Smooth muscle cell (in vitro differentiated cells): ENCODE measurements at regions not wholly inside any gene's neighbourhood (a gene's known extent, or its start where the extent isn't known, plus 50 kb on each side); places are given as distances from the start of the nearest gene placed in this dataset.

Experiments
- DNase-seq: peaks from one replicate; lab custom pipeline; 2025; ENCODE audit not compliant: unreplicated experiment; lab: John Stamatoyannopoulos, UW
- H2AFZ ChIP-seq: fragments of 200-600 bp; sonication (generic); 2 replicates; pipeline ENCODE4 v1.6.0; 2016; ENCODE audit warnings: antibody characterized with exemption, low read depth, mild to moderate bottlenecking
- H3F3A ChIP-seq: fragments of 200-600 bp; sonication (generic); 2 replicates; pipeline ENCODE4 v1.6.0; 2017; ENCODE audit warnings: antibody characterized with exemption, low read depth
- H3K27ac ChIP-seq: fragments of 200-600 bp; sonication (generic); 2 replicates; pipeline ENCODE4 v1.5.1; 2016; ENCODE audit warnings: low read depth, mild to moderate bottlenecking
- H3K27me3 ChIP-seq: fragments of 200-600 bp; sonication (generic); 2 replicates; pipeline ENCODE4 v1.6.1; 2016; ENCODE audit warnings: low read depth, mild to moderate bottlenecking
- H3K36me3 ChIP-seq: fragments of 200-600 bp; sonication (generic); 2 replicates; pipeline ENCODE4 v1.5.1; 2016; ENCODE audit warnings: low read depth
- H3K4me1 ChIP-seq: fragments of 200-600 bp; sonication (generic); 2 replicates; pipeline ENCODE4 v1.5.1; 2016; ENCODE audit warnings: low read depth
- H3K4me2 ChIP-seq: fragments of 200-600 bp; sonication (generic); 2 replicates; pipeline ENCODE4 v1.6.0; 2016; ENCODE audit warnings: mild to moderate bottlenecking
- H3K4me3 ChIP-seq: fragments of 200-600 bp; sonication (generic); 2 replicates; pipeline ENCODE4 v1.5.1; 2016; ENCODE audit warnings: mild to moderate bottlenecking
- H3K79me2 ChIP-seq: fragments of 200-600 bp; sonication (generic); 2 replicates; pipeline ENCODE4 v1.6.0; 2016; ENCODE audit warnings: low read depth, mild to moderate bottlenecking
- H3K9ac ChIP-seq: fragments of 200-600 bp; sonication (generic); 2 replicates; pipeline ENCODE4 v1.6.0; 2016; ENCODE audit warnings: low read depth
- H3K9me3 ChIP-seq: fragments of 200-600 bp; sonication (generic); replicated peaks from 2 replicates; pipeline ENCODE4 v1.5.1; 2016; ENCODE audit warnings: low read depth
- H4K20me1 ChIP-seq: fragments of 200-600 bp; sonication (generic); 2 replicates; pipeline ENCODE4 v1.6.0; 2016; ENCODE audit warnings: low read depth
- CTCF ChIP-seq: fragments of 200-600 bp; sonication (generic); IDR thresholded peaks from 2 replicates; pipeline ENCODE4 v1.5.1; 2017; ENCODE audit warnings: borderline replicate concordance, mild to moderate bottlenecking, antibody characterized with exemption; ENCODE audit not compliant: insufficient read depth, poor library complexity, severe bottlenecking
- WGBS: methylation state at CpG from one replicate; pipeline ENCODE4 v1.1.7; 2016; ENCODE audit warnings: low lambda C conversion rate; 5-methylcytosine and 5-hydroxymethylcytosine counted together

- H3K27me3 ChIP-seq: no peaks in the 10 kb centered on the region
- no peaks in the 10 kb centered on the region for H3K79me2 ChIP-seq
- no peak for TF ChIP-seq CTCF
- no peaks in the 10 kb centered on the region for H3K9me3 ChIP-seq
- H3K4me3 ChIP-seq: no peak overlapping the region
- no peak overlapping the region for H3K4me2 ChIP-seq
- 84% methylated on average over 12 of the region's 12 CpGs for WGBS
- no peak overlapping the region for H3K9ac ChIP-seq
- H4K20me1 ChIP-seq: no peaks in the 10 kb centered on the region
- H3K36me3 ChIP-seq: no peaks in the 10 kb centered on the region
- H3K4me1 ChIP-seq: peaks cover 28% of the 10 kb centered on the region
- no peak overlapping the region for H3K27ac ChIP-seq
- peaks cover 3% of the 10 kb centered on the region for H3F3A ChIP-seq
- no peak overlapping the region for H2AFZ ChIP-seq
- DNase-seq: no peak
Measured at GRCh38 chr6:43869079-43869710, 99.2 kb downstream of the VEGFA start.

- H3K4me1 ChIP-seq: peaks cover 26% of the 10 kb centered on the region
- no peaks in the 10 kb centered on the region for H3K36me3 ChIP-seq
- H3K27ac ChIP-seq: no peak overlapping the region
- no peak overlapping the region for H3K4me3 ChIP-seq
- no peak overlapping the region for H3K4me2 ChIP-seq
- WGBS: 98% methylated on average over 6 of the region's 6 CpGs
- H3K9ac ChIP-seq: no peak overlapping the region
- H4K20me1 ChIP-seq: no peaks in the 10 kb centered on the region
- no peaks in the 10 kb centered on the region for H3K27me3 ChIP-seq
- TF ChIP-seq CTCF: no peak
- H3K9me3 ChIP-seq: no peaks in the 10 kb centered on the region
- peaks cover 3% of the 10 kb centered on the region for H3F3A ChIP-seq
- no peak for DNase-seq
- no peak overlapping the region for H2AFZ ChIP-seq
- H3K79me2 ChIP-seq: no peaks in the 10 kb centered on the region
Measured at GRCh38 chr6:43868467-43868866, 98.5 kb downstream of the VEGFA start.

DNA sequence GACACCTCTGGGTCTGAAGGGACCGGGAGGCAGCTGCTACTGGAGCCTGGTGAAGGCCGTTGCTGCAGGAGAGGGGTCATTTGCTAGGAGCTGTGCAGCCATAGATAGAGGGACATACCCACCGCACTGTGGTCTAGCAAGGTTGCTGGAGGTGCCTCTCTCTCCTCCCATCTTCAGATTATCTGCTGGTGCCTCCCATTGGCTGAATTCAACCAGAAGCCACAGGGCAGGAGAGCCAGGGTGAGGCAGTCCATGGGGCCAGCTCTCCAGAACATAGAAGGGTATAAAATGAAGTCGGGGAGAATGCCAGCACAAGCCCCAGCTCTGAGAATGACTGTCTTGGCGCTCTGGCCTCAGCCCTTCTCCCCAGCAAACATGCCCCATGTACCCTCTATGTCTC is 98.0 kb downstream of the VEGFA start:
- Histone ChIP-seq H4K20me1 (no peaks in the 10 kb centered on the region), H3K9me3 (no peaks in the 10 kb centered on the region), H3K36me3 (no peaks in the 10 kb centered on the region), H3K27ac (no peak overlapping the region), H2AFZ (no peak overlapping the region), H3K9ac (no peak overlapping the region), H3K79me2 (no peaks in the 10 kb centered on the region), H3F3A (peaks cover 3% of the 10 kb centered on the region), H3K4me3 (no peak overlapping the region), H3K4me1 (peaks cover 26% of the 10 kb centered on the region), H3K4me2 (no peak overlapping the region), H3K27me3 (no peaks in the 10 kb centered on the region)
- no peak for DNase-seq
- WGBS: 97% methylated on average over 5 of the region's 5 CpGs
- no peak for TF ChIP-seq CTCF

DNA sequence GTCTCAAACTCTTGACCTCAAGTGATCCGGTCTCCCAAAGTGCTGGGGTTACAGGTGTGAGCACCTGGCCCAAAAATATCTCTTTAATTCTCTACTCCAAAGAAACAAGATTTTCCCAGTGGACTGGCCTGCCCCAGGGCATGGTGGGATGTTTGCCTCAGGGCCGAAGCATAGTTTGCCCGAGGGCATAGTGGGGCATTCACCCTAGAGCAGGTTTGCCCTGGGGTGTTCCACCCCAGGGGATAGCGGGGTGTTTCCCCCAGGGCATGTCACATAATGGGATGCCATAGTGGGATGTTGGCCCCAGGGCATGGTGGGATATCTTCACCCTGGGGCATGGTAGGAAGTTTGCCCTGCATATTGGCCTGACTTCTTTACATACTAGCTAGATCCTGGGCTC is 97.2 kb downstream of the VEGFA start:
- no peaks in the 10 kb centered on the region for H3K9me3 ChIP-seq
- H3K27ac ChIP-seq: no peak overlapping the region
- no peak overlapping the region for H3K4me3 ChIP-seq
- no peak for DNase-seq
- no peak overlapping the region for H3K9ac ChIP-seq
- H2AFZ ChIP-seq: no peak overlapping the region
- peaks cover 3% of the 10 kb centered on the region for H3F3A ChIP-seq
- H3K36me3 ChIP-seq: no peaks in the 10 kb centered on the region
- H3K4me1 ChIP-seq: peaks cover 26% of the 10 kb centered on the region
- no peaks in the 10 kb centered on the region for H3K79me2 ChIP-seq
- no peak overlapping the region for H3K4me2 ChIP-seq
- H4K20me1 ChIP-seq: no peaks in the 10 kb centered on the region
- no peak for TF ChIP-seq CTCF
- WGBS: 99% methylated on average over 4 of the region's 4 CpGs
- no peaks in the 10 kb centered on the region for H3K27me3 ChIP-seq
